Fibroblast of skin of back (primary cell): ENCODE measurements at regions not wholly inside any gene's neighbourhood (a gene's known extent, or its start where the extent isn't known, plus 50 kb on each side); places are given as distances from the start of the nearest gene placed in this dataset.

Experiments used
- DNase-seq: peaks from one replicate; pipeline ENCODE4 v3.0.0-alpha.2; 2013

DNA sequence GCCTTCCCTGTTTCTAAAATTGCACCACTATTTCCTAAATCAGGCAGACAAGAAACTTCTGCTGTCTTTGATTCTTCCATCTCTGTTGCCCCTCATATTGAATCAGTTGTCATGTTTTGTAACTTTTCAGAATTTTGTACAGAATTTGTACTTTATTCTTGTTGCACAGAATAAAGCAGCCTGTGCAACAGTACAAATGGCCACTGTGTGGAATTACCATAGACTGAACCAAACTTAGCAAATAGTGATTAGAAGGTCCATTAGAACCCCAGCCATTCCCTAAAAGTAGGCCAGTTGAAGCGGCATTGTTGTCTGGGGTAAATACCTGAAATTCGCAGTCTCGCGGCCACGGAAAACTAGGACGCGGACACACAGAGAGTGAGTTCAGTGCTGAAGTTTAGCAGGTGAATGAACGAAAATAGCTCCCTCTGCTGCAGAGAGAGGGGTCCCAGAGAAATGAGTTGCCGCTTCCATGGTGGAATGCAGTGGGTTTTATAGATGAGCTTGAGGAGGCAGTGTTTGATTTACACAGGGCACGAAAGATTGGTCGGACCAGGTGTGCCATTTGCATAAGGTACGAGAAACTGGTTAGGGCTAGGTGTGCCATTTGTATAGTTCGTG lies 71.8 kb downstream of the C4orf33 start:
- no peak for DNase-seq

DNA sequence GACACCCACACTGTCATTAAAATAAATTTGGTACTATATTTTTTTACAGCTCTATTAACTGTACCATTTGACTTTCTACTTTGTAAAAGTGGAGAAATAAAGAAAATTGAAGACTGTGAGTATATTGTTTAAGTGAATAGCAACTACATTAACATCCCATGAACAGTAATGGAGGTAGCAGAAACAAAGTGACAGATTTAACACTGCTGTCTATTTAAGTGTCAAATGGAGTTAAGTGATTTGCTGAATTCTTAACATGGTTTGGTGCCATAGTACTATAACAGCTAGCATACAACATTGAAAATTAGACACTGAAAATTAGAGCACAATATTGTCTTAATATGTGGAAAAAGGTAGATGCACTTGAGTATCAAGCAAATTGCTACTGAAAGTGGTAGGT lies 76.2 kb downstream of the C4orf33 start:
- DNase-seq, result no peak

DNA sequence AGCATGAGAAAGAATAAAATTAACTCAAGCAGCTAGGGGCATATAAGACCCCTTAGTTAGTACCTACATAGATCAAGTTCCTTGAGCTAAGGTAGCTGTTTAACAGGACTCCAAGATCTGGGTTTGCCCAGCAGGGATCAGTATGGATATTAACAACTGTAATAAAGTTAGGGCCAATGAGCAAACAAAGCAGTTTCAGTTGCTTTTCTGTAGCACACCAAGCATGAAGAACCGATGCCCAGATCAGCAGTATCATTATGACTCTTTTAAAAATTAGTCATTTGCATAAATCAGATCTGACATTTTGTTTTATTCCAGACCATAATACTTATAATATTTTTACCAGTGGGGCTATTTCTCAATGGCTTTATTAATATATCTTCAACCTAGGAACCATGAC lies 80.9 kb downstream of the C4orf33 start:
- no peak for DNase-seq

DNA sequence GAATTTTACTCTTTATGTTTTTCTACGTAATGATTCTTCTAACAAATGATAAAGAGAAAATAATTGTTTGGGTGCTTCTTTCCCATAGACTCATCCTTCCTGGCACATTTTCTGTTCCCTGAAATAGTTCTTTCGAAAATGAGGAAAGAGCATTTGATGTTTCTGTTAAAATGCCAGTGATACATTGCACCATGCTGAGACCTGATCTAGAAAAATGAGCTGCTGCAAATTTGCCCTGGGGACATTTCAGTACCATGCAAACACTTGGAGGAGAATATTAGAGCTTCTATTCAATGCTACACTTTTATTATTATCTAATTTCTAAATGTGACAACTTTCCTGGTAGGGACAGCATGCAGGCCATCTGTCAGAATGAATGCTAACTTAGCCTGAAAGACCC lies 83.3 kb downstream of the C4orf33 start:
- no peak for DNase-seq

DNA sequence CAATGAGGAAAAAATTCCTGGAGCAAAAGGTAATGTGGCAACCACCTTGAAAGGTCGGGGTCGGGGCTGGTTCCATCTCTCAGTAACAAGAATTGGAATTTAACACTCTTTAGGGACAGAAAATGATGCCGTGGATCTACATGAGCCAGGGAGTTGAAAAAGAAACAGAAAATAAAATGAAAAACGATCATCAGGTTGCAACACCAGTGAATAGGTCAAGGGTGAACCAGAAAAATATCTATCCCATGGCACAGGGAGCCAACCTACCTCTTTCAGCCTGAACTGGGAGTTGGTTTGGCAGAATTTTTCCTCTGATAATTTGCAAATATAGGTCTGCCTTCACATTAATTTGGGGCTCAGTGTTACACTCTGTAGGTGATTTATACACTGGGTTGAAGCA lies 93.7 kb downstream of the C4orf33 start:
- no peak for DNase-seq

DNA sequence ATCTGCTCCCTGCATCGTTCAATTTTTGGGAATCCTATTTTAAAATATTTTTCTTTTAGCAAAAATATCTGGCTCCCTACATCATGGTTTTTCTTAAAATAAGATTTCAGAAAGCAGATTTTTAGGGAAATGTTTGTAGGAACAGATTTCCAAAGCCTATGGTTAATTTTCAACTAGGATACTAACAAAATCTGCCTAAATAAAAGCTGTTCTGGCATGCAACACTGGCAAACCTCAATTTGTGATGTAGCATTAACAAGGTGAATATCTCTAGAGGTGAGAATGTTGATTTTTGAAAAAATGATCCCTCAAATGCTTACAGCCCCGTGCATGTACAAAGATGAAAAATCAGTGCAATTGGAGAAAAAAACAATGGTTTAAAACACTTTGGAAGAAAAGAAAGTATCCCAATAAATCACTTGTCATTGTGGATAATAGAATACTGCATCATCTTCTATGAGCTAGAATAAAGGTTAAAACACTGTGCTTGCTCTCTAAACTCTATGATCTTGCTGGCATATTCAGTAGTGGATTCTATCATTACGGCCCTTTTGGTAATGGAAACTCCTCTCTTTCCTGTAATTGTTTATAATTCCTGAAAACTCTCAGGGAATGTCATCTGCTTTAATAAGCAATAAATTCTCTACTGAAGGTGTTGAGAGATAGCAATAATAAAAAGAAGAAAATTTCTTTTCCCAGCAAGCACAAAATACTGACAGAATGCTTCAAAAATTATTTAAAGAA lies 97.6 kb downstream of the C4orf33 start:
- DNase-seq, result no peak

DNA sequence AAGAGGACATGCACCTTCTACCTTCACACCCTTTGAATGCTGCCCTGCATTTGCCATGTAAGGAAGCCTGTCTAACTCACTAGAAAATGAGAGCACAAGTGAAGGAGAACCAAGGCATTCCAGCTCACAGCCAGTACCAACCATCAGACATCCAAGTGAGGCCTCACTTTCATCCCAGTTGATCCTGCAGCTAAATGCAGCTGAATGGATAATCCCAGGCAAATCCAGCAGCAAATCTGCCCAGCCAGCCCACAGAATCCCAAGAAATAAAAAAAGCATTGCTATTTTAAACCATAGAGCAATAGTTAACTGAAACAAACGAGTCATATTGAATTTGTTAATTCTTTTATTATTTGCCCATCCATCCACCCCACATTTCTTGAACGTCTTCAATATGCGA lies 112.5 kb downstream of the C4orf33 start:
- no peak for DNase-seq

DNA sequence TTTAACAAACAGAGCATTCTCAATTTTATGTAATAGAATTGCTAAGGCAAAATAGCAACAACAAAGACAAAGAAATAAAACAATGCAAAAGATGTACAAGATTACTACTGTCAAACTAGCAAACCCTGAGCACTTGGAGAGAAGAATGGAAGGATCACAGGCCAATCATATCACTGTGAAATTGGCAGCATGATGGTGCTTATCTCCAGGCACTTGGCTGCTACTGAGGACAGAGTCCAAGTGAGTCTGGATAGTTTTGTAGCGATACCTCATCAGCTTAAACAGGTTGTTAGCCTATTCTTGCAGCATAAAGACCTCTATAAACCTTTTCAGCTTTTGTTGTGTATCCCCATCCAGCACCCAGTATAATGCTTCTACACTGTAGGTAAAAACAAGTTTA lies 117.7 kb downstream of the C4orf33 start:
- DNase-seq, result no peak

DNA sequence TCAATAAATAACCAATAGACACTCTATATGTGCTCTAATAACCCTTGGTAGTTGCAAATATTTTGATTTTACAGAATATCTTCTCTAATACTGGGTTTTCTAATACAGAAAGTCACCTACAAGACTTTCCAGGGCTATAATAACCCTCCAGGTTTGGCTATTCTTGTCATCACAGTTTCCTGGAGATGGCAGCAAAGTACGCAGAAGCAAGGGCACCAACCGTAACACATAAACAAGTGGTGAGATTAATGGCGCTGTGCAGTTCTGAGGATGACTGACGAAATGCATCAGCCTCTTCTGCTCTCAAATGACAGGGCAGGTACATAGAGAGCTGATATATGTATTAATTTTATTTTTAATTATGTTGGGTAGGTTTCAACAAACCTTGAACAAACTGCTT lies 122.4 kb downstream of the C4orf33 start:
- peak; percentile 29 for DNase-seq

DNA sequence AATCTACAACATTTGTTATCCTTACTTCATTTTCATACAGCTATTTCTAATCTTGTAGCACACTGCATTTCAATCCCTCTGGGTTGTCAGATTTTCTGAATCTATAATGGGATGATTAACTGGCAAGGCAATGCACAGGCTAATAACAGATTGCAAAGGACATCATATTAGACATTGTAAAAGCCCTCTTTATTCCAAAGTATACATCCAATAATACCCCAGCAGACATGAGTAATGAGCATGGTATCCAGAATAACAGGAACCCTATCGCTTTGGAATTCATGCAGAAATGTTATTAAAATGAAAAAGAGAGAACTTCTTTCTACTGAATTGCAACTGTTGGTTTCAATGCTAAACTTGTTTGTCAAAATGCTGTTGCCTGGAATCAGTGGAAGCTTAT lies 122.9 kb downstream of the C4orf33 start:
- peak; percentile 86 for DNase-seq

DNA sequence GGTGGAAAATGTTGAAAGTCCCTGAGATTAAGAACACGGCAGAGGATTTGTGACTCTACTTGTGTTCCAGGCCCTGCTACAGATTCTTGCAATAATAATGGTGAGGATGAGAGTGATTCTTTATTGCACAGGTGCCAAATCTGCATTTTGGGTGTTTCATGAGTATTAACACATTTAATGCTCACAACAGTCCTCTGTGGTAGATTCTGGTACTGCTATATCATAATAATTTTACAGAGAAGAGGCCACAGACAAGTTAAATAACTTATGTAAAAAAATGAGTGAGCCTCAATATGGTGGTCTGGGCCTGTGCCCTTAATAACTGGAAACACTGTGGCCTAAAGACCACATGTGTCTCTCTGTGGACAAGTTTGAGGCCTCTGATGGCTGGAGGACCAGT lies 124.3 kb downstream of the C4orf33 start:
- no peak for DNase-seq

DNA sequence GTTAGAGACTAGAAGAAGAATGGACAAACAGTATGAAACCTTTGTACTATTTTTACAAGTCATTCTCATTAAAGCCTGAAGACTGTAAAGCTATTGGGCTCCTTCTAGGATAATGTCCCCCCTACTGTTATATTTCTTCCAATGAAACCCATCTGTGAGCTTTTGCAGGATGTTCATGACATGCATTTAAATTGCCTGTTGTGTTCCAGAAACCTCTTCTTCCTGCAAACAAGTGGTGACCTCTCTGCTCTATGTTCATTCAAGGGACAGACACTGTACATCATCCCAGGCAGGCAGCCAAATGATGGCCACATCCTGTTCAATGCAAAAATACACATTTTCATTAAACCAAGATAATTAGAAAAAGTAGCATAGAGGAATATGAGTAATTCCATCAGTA lies 128.0 kb downstream of the C4orf33 start:
- peak; percentile 19 for DNase-seq

DNA sequence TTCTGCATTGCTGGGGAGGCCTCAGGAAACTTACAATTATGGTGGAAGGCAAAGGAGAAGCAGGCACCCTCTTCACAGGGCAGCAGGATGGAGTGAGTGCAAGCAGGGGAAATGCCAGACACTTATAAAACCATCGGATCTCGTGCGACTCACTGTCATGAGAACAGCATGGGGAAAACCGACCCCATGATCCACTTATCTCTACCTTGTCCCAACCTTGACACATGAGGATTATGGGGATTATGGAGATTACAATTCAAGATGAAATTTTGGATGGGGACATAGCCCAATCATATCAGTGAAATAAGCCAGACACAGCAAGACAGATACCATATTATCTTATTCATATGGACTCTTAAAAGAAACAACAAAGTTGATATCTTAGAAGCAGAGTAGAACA lies 134.9 kb downstream of the C4orf33 start:
- DNase-seq, result no peak

DNA sequence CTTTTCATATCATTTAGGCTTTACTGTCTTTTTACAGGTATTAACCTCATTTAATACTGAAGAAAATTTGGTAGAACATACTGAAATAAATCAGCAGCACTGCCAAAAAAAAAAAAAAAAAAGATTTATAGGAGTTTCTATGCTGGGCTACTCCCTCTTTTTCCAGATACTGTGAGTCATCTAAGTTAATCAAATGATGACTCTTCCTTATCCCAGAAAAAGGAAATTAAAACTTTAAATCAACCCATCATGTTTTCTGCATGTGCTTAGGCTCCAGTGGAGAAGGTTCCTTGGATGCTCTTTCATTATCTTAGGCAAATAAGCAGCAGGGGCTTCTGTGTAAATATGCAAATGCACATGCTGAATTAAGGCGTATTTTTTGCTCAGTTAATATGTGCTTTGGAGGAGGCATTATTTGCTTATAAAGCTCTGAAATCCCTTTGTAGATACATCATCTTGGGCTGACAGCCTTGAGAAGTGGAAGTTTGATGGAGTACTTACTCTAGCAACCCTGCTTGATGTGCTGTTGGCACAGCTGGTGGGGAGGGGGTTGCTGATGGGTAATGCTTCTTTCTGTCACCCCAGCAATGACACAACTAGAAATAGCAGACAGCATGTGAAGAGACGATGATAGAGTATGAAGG lies 136.1 kb downstream of the C4orf33 start:
- peak; percentile 45 for DNase-seq

DNA sequence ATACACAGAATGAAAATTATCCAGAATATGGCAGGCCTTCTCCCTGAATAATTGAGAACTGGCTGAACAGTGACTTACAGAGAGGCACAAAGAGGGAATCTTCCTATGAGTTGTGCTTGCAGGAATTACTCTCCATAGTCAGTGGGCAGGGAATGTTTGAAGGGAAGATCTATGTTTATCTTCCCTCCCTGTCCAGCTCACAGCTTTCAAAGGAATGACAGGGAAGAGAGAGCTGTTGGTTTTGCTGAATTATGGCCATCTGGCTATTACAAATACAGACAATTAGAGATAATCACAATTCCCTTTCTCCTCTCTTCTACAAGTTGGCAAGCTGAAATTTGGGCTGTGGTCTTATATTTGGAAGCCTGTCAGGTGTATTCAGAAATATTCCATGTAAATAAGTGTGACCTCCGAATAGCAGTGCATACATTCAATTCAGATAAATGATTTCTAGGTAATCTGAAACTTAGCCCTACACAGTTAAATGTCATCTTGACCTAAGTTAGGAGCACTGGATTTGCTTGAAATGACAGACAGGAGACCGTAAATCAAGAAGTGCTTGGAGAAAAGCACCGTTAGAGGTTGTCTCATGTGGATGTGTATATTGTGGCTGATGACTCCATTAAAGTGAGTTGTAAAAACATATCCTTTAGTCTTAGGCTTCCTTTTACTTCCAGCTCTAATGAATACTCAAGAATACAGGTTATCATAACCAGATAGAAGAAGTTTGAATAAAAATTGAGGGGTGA lies 136.8 kb downstream of the C4orf33 start:
- DNase-seq, result peak; percentile 75

DNA sequence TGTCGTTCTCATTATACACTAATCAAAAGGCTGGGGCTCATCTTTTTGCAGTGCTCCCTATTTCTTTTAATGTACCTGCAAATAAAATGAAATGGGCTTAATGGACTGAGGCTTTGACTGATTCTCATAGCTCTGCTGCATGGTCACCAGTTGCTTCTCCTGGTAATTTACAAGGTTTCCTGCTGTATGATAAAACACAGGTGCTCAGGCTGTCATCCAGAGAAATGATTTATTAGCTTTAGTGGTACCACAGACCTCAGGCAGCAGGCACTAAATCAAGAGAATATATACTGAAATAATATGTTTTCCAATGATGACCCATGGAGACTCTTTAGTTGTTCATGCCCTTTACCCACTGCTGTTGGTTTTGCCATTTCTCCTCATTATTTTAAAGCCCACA lies 137.7 kb downstream of the C4orf33 start:
- DNase-seq, result no peak

DNA sequence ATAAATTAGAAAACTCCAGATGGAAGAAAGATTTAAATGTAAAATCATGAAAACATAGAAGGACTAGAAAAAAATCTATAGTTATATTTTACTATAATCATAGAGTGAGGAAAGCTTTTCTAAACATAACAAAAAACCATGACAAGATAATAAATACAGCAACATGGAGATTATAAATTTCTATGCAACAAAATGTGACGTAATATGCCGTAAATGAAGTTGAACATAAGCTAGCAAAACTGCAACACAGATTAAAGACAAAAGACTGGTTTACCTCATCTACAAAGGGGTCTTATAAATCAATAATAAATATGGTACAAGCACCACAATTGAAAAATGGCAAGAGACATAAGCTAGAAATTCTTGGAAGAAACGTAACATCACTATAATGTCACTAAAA lies 140.4 kb downstream of the C4orf33 start:
- DNase-seq, result no peak

DNA sequence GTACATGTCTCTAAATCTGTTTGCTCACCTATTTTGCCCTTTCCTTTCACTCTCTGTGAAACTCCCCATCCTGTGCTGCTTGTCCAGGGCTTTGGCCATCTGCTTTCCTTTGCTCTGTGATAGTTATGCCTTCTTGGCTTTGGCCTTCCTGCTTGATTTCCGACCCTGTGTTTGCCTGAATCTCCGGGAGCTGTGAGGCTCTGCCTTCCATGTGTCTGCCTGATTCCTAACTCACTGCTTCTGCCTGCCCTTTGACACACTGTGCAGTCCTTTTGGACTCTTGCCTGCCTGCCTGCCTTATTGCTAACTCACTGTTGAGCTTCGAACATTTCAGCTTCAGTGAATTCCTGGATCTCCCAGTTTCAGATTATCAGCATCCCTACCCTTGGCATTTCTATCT lies 143.1 kb downstream of the C4orf33 start:
- DNase-seq, result peak; percentile 15

DNA sequence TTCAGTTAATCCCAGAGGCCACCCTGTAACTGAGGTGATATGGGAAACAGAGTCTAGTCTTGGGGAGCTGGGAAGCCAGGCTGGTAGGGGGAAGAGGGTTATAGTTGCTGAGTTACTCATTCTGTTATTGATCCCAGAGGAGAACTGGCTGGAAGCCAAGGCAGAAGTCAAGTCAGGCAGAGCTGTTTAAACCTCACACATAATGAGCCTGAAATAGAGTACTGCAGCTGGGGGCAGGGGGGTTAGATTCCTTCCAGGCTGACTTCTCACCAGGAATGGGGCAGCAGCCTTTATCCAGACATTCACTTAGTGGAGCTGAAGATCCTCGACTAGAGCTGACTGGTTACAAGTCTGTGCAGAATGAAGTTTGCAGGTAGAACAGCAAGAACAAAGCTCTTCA lies 144.9 kb downstream of the C4orf33 start:
- DNase-seq, result peak; percentile 41

DNA sequence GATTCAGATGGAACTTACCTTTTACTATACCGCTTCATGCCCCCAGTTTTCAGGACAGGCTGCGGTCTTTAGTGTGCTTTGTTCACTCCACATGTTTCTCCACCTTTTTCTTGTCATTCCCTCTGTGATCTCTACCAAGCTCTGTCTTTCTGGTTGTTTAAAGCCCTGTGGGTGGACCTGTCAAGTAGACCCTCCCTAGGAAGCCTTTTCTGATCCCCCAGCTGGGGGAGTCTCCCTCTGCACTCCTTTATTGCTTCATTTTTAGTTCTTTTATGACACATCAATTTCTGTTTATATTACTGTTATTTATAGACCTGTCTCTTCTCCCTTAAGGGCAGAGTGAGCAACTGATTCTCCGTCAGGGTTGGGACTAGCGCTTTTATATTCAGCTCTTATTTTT lies 150.2 kb downstream of the C4orf33 start:
- DNase-seq, result no peak

DNA sequence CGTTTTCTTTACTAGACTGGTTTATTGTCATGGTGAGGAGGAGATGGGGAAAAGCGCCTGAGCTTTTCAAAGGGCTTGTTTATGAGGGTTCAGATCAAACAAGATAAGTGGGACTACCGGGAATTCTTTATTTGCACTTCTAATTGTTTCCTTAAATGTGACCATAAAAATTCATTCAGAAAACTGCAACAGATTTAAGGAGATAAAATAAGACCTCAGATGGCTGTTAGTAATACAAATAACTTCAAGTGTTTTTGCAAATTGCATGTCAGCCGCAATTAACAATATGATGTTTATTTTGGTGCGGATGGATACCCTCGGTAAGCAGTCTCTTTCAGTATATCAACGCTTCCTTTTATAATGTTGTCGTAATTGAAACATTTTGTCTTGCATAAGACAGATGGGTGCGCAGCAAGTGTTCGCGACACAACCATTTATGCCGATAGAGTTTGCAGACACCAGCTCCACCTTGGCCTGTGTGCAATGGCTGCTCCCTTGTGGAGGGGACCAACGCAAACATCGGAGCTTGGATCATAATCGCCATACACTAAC lies 151.0 kb downstream of the C4orf33 start:
- DNase-seq, result no peak

DNA sequence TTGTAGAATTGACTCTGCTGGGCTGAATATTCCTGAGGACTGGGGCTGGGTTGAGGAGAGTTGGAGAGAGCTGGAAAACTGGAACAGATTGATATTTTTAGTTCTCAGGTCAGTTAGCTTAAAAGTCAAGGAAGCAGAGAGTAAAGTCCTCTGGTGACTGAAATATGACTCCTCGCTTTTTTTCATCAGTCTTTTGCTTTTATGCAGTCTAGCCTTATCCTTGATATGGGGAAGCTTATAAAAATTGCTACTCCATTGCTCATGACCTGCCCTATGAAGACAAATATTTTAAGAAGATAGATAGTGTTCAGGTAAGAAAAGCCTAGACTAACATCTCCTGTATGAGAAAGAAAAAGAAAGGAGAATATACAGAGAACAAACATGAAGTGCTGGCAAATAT lies 152.7 kb downstream of the C4orf33 start:
- no peak for DNase-seq

DNA sequence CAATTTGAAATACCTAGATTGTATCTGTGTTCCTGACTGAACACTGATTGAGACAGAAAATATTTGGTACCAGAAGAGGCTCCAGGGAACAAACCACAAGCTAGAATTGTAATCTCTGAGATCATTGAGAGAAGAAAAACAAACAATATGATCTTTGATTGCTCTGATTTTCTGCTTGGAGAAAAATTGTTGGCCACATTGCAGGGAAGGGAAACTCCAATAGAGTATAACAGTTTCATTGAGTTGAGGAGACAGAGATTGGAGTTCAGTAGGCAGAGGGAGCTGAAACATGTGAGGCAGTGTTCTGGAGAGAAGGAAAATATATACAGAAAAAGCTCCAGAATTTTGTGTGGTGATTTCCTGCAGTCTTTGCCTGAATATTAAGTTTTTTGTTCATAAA lies 158.2 kb downstream of the C4orf33 start:
- DNase-seq, result peak; percentile 32
